ENCODE measurements at regions not wholly inside any gene's neighbourhood (a gene's known extent, or its start where the extent isn't known, plus 50 kb on each side); places are given as distances from the start of the nearest gene placed in this dataset.

- POLR2A ChIA-PET, result no interaction called here
- no peak overlapping the region for H2AFZ ChIP-seq (ENCODE audit: control insufficient read depth, low read depth, low read length)
These were observed 81.4 kb upstream of the CNIH3 start for GRCh38 chr1:224534731-224535130.

More at GRCh38 chr1:224534731-224535130, 81.4 kb upstream of the CNIH3 start:
- Histone ChIP-seq H3K4me1 (ENCODE audit: control insufficient read depth, insufficient read depth, low read length) (no peaks in the 10 kb centered on the region), H3K79me2 (ENCODE audit: control insufficient read depth, insufficient read depth, low read length) (no peaks in the 10 kb centered on the region), H3K4me3 (no peak overlapping the region), H3K36me3 (ENCODE audit: control insufficient read depth in 2 of 2, insufficient read depth in 2 of 2, low read length in 1 of 2) (no peaks in the 10 kb centered on the region), H3K9ac (ENCODE audit: control insufficient read depth, insufficient read depth, low read length) (no peak overlapping the region), H4K20me1 (ENCODE audit: control insufficient read depth, insufficient read depth) (no peaks in the 10 kb centered on the region), H3K27me3 (replicated peaks in 1 of 2; ENCODE audit: control insufficient read depth in 2 of 2, insufficient read depth in 2 of 2, low read length in 1 of 2) (no peaks in the 10 kb centered on the region), H3K9me3 (replicated peaks; ENCODE audit: control insufficient read depth, insufficient read depth, low read length) (no peaks in the 10 kb centered on the region), H3K27ac (ENCODE audit: control insufficient read depth, insufficient read depth) (no peak overlapping the region), H3K4me2 (ENCODE audit: control insufficient read depth, insufficient read depth) (no peak overlapping the region)
- ChIA-PET SMC1A (ENCODE audit: uncharacterized antibody, unreplicated experiment) (no interaction called here), CTCF (interaction anchor here (1.1 kb wide), 1 partner anchor 21 kb away, joined by 5 read pairs; no protein-coding TSS in a partner anchor), RAD21 (ENCODE audit: unreplicated experiment) (no interaction called here)
- intact Hi-C loops (cut with micrococcal nuclease; ENCODE audit: unreplicated experiment), result no loop called here
- BruUV-seq (replicated peaks), result no TSS peak
- ATAC-seq (no peak), DNase-seq (ENCODE audit: low read depth, low spot score) (no peak), FAIRE-seq (no peak)
- in situ Hi-C loops (cut with MboI), result no loop called here
- TF ChIP-seq CHD4 (IDR thresholded peaks at IDR 0.05) (no peak), TCF7 (IDR thresholded peaks at IDR 0.05; ENCODE audit: borderline replicate concordance) (no peak), IKZF1 (conservative IDR thresholded peaks at IDR 0.05) (no peak), JUNB (IDR thresholded peaks at IDR 0.05) (no peak), USF1 (IDR thresholded peaks at IDR 0.05; ENCODE audit: borderline replicate concordance, extremely low read length, insufficient read depth, low read depth, low read length) (no peak), NKRF (conservative IDR thresholded peaks at IDR 0.05) (no peak), IKZF2 (IDR thresholded peaks at IDR 0.05) (no peak), LARP7 (IDR thresholded peaks at IDR 0.05) (no peak), E4F1 (IDR thresholded peaks at IDR 0.05; ENCODE audit: borderline replicate concordance, partially characterized antibody) (no peak), SUZ12 (IDR thresholded peaks at IDR 0.05; ENCODE audit: unreplicated experiment) (no peak), ZSCAN29 (IDR thresholded peaks at IDR 0.05) (no peak), ELK1 (IDR thresholded peaks at IDR 0.05; ENCODE audit: low read depth, low read length) (no peak)
- WGBS (ENCODE audit: insufficient coverage, insufficient replicate concordance, low lambda C conversion rate, missing lambda C conversion rate), result 67% methylated on average over 3 of the region's 3 CpGs

All from GM12878 (cell line).